ENCODE measurements at regions not wholly inside any gene's neighbourhood (a gene's known extent, or its start where the extent isn't known, plus 50 kb on each side); places are given as distances from the start of the nearest gene placed in this dataset.

DNA sequence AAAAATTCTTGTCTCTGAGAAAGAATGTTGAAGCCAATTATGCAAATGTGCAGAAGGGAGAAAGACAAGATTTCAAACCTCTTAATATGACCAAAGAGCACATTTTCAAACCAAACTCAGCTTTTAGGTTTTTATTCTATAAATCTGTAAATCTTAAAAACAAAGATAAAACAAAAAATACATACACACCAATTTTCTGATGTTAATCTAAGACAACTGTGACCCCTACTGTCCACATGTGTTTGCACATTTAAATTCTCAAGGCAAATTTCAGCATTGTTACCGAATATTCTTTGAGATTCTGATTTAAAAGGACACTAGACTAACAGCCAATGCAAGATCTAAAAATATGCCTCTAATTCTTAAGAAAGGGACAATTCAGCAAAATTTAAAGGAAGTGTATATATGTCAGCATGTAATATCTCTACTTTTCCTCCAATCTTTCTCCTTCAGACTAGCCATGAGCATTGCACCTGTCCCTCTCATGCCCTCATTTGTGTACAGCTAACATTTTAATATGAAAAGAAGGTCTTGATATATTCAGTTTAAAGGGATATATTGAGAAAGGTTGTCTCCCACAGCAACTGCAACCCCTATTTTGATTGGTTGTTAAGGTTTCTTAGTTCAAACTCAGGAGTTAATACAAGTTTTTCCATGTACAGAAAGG lies 417.9 kb downstream of the IPMK start:
- DNase-seq: no peak

DNA sequence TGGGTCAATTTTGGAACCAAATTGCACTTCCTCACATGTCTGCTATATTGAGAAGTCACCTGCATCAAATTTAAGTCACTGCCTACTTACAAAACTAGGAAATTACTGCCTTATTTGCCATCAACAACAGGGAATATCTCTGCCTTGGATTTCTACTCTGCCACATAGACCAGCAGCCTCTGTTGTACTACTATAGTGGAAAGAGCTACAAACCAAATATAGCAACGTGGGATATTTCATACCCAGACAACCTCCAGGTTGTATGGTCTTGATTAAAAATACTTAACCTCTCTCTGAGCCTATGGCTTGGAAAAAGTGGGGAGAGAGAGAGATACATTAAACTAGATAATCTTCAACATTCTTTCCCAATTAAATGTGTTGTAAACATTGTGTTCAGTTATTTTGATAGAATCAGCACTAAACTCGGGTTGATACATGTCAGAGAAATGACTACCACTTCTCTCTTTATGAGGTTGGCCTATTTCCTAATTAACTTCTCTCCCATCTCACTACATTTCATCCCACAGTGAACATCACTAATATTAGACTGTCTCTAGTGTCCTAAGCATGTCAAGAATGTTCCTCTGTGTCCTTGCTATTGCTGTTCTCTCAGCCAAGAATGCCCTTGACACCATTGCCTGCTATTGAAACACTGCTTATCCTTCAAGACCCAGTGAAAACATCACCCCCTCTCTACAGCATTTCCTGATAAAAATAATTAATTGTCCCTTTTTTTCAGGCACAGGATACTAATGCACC lies 421.2 kb downstream of the IPMK start:
- no peak for DNase-seq

DNA sequence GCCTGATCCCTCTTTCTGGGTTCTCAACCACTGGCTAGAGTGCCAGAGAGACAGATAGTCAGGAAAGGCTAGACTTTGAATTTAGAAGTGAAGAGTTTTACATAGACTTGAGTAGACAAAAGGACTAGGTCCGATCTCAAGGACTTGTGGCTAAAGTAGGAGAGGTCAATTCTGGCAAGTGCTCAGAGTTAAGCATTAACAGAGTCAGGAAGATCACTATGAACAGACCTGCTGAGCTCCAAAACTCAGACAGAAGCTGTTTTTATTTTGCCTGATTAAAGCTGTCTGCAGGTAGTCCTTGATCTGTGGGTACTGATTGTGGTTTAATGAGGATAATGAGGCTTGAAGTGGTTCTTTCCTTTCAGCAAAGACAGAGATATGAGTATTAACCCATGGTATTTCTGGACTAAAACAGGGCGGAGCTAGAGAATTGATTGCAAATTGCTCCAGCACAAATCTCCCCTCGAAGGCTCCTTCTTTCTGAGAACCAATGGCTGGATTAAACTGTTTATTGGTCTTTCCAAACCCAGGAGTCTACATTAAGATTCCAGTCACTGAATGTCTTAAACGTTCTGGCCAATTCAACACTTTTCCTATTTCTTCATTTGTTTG lies 423.2 kb downstream of the IPMK start:
- no peak for DNase-seq

DNA sequence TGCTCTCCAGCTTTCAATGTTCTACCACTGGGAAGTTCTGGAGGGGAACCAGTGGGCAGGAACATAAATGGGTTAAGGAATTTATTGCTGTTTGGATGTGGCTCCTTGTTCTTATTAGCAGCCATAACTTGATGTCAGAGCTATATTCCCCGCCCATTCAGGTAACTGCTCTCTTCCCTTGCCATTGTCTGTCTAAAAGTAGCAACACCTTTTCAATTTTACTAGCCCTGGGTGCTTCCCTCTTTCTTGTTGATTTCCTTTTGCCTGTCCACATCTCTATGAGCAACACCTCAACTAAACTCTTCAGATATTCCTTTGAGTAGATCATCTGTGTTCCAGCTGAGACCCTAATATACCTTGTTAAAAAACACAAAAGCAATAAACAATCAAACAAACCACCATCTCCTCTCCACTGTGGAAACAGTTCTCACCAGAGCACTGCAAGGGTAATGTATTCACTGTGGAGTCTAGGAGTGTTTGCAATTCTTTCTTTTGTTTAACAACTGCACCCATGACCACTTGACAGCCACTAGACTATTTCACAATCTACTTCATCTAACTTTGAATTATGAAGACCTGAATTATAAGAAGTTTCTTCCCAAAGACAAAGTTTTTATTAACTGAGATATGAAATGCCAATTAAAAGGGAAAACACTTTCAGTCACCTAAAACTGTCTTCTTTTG lies 436.7 kb downstream of the IPMK start:
- no peak for DNase-seq

DNA sequence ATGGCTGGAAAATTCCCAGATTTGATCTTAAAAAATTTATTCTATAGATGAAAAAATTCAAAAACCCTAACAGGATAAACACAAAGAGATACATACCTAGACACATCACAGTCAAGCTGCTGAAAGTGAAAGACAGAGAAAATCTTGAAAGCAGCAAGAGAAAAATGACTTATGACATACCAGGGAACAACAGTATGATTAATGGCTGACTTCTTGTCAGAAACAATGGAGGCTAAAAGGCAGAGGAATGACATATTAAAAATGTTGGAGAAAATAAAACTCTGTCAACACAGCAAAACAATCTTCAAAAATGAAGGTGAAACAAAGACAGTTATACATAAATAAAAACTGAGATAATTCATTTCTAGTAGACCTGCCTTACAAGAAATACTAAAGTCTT lies 442.7 kb downstream of the IPMK start:
- no peak for DNase-seq

DNA sequence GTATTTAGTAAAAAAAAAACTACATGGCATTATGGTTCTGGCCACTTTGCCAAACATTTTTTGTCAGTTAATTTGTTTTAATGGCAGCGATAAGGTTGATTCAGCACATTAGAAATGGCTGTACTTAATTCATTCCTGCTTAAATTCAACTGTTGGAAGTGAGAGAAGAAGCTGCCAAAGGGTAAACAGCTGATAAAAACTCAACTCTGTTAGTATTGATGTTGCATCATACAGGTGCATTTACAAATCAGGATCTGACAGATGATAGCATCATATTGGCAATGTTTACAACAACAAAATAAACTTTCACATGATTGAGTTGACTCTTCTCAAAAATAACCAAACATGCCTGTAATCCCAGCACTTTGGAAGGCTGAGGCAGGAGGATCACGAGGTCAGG lies 444.3 kb downstream of the IPMK start:
- DNase-seq: no peak

DNA sequence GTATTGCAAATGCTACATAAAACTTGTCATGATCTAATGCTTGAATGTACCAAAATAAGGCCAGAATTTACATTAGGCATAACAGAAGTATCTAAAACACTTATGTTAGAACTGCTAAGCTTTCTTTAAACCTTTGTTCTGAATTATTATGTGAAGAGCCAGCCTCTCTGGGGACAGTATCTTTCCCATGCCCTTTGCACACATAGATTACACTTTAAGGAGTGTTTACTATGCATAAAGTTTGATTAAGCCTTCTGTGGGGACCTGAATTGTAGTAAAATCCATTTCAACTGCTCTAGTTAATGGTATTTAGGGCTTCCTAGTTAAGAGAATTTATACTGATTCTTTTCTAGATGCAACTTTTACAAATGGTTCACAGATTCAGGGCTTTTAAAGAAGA lies 444.7 kb downstream of the IPMK start:
- DNase-seq: no peak

DNA sequence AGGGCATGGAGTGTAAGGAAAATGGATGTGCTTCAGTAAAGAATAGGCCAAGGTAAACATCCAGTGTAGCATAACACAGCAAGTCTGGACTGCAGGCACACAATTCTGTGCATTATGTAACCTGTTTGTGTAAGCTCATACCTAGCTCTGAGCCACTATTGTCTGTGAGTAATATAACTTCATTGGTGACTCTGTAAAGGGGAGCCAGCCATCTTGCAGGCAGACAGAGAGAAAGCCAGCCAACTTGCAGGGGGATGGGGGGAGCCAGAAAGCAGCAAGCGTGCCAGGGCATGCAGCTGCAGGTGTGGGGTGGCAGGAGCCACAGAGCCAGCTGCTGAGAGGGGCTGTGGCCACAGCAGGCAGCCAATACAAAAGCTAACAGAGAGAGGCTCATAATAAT lies 449.2 kb downstream of the IPMK start:
- DNase-seq: no peak

DNA sequence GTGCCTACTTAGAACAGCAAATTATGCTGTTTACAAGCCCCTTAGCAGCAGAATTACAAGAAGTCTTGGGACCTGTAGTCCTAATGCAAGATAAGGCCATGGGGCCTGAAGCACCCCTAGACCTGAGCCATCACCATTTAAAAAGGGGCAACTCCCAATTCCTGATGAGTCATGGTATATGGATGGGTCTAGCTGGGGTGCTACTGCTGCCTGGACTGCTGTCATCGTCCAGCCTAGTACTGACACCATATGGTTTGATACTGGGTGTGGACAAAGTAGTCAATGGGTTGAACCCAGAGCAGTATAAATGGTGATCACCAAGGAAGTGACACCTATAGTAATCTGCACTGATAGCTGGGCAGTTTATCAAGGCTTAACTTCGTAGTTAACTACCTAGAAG lies 450.0 kb downstream of the IPMK start:
- no peak for DNase-seq

DNA sequence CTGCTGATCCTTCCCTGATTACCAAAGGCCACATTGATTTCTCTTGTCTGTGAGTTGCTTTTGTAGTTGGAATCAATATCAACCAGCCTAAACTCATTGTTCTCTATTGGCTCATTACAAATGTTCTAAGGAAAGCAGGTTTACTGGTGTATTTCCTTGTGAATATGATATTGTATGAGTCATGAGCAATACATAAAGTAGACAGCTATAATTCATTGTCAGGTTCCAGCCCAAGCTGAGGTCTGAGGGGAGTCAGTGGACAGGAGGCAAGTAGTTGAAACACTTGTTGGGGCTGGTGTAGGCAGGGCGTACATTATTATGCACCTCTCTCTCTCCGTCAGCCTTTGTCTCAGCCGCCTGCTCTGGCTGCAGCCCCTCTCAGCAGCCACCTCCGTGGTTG lies 451.7 kb downstream of the IPMK start:
- no peak for DNase-seq

DNA sequence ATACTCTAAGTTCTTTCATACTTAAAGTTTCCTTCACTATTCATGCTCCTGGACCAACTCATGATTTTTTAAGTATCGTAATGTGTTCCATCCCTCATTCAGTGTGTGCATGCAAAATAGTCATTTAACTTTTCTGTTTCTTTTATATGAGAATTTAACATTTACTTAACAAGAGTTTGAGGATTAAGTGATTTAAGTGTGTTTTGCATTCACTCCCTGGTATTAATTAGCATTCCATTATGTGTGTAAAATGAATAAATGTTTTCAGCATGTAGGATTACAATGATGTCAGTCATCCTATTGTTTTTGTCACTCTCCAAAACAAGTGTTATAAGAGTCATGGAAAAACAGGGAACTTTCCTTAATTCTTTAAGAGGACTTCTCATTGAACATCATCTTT lies 457.7 kb downstream of the IPMK start:
- no peak for DNase-seq

DNA sequence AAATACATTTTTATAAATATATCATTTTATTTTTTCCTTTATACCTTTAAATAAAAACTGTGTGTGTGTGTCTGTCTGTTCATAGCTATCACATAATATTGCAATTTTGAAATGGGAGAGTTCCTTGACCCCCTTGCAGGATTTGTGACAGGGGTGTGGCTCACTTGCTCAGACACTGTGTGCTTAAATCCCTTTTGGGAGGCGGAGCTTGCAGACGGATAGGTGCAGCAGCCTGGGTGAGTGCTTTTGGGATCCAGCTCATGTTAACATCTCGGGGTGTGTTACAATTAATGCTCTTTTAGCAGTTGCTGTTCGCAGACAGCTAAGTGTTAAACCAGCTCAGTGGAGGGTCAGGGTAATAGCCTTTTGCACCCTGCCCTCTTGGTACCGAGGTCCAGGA lies 459.8 kb downstream of the IPMK start:
- DNase-seq: no peak

DNA sequence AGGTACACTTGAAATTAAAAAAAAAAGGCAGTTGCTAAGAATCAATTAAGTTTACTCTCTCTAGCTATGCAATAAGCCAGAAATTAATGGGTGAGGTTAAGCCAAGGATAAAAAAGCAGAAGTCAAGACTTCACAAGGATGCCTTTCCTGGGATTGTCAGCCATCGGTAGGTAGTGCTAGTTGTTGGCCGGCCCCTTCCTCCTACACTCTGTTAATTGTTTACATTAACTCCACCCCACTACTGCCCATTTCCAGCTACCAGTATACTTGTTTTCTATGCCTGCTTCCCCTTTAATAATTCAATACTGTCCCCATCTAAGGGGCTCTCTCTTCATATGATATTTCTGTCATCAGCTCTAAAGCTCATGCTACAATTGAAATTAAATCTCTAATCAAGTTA lies 461.0 kb downstream of the IPMK start:
- DNase-seq: no peak

DNA sequence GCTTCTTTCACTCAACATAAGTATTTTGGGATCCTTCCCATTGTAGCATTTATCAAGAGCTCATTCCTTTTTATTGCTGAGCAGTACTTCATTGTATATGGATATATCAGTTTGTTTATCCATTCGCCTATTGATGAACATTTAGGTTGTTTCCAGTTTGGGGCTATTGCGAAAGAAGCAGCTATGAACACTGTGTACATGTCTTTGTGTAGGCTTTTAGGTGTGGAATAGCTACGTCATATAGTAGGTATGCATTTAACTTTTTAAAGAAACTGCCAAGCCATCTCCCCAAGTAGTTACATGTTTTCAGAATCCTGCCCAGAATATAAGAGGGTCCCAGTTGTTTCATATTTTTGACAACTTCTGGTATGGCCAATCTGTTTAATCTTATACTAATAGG lies 468.1 kb downstream of the IPMK start:
- DNase-seq: no peak

DNA sequence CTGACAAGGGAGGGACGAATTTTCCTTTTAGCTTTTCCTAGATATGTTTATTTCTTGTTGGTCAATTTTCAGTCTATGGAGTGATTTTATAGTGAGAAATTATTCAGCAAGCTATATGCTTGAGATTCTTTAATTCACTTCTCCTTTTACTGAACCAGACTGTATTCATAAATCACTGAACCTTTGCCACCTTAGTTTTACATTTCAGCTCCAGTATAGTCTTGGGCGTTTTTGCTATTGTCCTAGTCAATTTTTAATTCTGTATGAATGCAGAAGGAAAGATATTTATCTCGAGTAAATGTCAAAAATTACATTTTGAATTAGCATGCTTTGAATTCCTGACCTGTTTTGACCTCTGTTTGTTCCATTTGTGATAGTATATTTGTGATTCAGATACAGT lies 468.9 kb downstream of the IPMK start:
- DNase-seq: no peak

DNA sequence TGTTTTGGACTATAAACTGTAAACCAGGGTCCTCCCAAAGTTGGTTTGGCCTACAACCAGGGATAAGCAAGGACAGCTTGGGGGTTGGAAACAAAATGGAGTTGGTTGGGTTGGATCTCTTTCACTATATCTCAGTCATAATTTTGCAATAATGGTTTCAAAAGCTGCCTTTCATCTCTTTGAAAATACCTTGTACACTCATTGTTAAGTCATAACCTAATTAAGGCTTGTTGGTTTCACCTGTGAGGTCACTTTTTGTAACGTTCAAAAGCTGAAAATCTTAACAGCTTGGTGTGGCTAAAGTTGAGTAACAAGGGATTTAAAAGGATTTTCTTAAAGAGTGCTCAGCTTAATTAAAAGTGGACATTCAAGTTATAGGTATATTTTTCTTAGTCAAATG lies 476.1 kb downstream of the IPMK start:
- no peak for DNase-seq

DNA sequence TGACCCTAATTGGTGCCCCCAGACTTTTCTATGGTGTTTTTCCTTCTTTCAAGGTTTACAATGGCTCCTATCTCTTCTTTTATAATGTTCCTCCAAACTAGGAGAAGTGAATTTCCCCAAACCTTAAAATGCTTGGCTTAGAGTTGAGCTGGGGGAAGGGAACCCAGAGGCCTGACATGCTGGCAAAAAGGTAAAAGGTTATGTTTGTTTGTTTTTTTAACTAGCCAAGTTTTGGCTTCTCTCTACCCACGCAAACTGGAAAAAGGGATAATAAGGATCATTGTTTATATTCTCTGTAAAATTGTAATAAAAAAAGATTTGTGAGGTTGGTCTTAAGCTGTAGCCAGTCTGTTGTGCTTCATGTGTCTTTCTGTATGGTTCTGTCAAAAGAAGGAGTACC lies 477.0 kb downstream of the IPMK start:
- no peak for DNase-seq

DNA sequence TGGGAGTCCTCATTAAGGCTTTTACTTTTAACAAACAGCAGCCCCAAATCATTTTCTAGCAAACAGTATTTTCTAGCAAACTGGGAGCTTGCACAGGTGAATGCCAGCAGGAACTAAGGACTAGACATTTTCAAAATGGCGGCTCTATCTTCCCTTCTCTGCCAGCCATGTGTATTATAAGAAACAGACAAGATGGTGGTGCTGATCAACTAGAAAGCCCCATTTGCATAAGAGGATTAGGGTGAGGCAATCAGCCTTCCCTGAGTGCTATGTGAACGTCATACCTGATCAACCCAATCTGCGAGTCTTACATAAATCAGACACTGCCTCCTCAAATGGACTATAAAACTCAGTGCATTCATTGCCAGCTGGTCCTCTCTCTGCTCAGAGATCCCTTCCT lies 479.6 kb downstream of the IPMK start:
- no peak for DNase-seq

DNA sequence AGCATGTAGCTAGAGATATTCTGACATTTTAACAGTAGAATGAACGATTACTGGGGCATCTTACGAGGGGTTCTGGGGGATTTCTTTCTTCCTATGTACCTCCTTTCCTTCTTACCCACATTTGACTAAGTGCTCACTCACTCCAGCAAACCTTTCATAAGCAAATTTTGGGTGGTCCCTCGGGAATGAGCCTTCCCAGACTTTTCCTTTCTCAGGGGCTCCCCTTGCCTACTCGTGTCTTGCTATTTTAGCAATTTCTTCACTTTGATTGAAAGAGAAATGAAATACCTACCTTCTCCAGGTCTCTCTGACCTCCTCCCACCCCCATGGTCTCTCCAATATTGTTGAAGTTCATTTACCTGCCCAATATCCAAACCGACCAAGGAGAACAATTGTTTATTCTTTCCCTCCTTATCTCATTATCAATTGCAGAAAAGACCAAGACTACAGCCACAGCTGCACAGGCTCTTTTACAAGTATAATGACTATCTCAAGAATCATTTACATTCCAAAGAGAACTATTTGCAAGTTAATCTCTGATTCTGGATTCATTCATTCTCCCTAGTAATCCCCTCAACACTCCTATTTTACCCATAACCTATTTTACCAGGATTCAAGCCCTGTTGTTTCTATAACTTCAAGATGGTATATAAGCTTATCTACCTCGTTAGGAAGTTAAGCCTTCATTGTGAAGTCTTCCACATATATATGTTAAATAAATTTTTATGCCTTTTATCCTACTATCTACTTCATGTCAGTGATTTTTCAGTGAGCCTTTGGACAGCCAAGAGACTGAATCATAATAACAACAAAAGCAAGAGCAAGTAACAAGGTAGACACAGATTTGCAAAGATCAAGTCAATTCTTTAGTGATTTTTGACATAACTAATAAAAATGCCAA lies 480.6 kb downstream of the IPMK start:
- no peak for DNase-seq

DNA sequence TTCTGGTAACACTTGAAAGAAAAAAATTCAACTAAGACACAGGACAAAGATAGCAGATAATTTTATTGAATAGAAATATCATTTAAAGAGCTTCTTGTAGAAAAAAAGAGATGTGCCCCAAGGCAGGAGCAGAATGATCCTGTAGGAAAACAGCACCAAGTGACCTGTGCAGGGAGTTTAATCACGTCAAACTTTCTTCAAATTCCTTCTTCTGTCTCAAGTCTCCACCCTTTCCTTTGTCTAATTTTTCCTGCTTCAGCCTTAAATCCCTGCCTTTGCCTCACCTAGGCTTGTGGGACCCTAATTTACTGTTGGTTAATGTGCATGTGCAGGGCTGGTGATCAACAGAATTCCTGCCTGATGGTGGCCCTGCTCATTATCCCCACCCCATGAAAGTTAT lies 481.4 kb downstream of the IPMK start:
- no peak for DNase-seq

DNA sequence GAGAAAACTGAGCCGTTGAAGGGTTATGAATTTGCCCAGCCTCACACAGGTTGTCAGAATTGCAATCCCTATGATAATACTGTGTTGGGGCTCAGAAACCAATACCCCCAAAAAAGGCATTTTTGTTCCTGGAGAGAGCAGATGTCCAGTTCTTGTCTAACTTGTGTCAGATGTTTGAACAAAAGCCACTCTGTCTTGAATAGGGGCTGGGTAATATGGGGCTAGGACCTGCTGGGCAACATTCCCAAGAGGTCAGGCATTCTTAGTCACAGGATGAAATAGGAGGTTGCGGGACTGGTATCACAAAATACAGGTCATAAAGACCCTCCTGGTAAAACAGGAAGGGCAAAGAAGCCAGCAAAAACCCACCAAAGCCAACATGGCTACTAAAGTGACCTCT lies 482.1 kb downstream of the IPMK start:
- DNase-seq: no peak

DNA sequence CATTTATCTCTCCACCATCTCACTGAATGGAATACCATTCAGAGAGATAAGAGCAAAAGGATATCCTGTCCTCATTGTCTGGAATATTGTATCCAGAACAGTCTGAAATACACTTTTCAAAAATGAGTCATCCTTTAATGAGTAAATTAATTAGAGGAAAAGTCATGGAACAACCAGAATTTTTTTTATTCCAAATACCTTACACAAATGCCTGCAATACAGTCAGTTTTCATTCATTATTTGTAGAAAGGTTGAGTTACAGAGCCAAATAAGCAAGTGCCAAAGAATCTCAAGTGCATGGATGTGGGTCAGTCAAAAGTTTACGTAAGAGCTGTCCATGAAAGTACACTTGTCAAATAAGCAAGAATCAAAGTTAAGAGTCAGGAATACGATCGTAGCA lies 482.6 kb downstream of the IPMK start:
- DNase-seq: no peak
